ENCODE measurements at regions not wholly inside any gene's neighbourhood (a gene's known extent, or its start where the extent isn't known, plus 50 kb on each side); places are given as distances from the start of the nearest gene placed in this dataset.
"Not testable (repeated sequence)": the region's sequence is repeated elsewhere in the genome, so short reads cannot be mapped to it uniquely, and the experiment has no call there.

GRCh38 chr4:148550788-148551187, 108.6 kb upstream of the NR3C2 start:
- no peak for DNase-seq (ENCODE audit: low read depth in 2 of 2)

DNA sequence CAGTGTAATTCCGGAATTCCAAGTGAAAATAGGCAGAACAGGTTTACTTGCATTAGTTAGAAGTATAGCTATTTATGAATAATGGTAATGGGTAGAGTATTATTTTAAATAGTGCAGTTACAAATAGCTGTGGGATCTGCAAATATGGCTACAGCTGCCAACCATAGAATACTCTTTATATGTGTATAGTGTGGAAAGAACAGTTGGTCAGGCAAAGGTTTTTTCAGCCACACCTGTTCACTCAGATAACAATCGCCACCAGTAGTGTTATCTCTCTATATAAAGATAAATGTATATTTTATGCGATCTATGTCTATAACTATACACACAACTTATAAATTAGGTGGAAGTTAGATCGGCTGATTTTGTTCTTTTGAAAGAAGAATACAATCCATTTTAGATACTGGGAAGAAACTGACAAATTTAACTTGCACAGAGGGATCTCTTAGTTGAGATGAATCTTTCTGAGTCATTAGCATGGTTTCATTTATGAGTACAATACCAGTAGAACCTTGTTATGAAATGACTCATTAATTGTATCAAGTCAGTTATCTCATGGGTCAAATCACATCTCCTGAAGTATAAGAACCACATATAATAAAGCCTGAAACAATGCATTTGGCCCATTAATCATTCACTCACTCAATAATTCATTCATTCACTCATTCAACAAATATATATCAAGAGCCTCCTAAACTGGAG, 100.9 kb upstream of the NR3C2 start:
- DNase-seq (ENCODE audit: low read depth in 2 of 2), result no peak

- DNase-seq (ENCODE audit: low read depth in 2 of 2), result no peak
Observed at GRCh38 chr4:148540622-148541326, 98.6 kb upstream of the NR3C2 start.

GRCh38 chr4:148539387-148539786, 97.2 kb upstream of the NR3C2 start:
- no peak for DNase-seq (ENCODE audit: low read depth in 2 of 2)

- not testable (repeated sequence) for DNase-seq (ENCODE audit: low read depth in 2 of 2)
Observed at GRCh38 chr4:148533851-148534250, 91.6 kb upstream of the NR3C2 start.

DNA sequence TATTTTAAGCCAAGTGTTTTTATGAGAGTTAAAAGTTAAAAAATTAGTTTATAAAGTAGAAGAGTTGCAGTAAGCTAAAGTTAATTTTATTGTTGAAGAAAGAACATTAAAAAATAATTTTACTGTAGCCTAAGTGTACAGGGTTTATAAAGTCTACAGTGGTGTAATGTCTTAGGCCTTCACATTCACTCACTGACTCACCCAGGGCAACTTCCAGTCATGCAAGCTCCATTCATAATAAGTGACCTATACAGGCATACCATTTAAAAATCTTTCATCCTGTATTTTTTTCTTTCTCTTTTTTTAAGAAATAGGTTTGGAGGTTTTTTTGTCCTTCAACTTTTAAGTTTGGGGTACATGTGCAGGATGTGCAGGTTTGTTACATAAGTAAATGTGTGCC, 87.9 kb upstream of the NR3C2 start:
- DNase-seq (ENCODE audit: low read depth in 2 of 2), result no peak

DNA sequence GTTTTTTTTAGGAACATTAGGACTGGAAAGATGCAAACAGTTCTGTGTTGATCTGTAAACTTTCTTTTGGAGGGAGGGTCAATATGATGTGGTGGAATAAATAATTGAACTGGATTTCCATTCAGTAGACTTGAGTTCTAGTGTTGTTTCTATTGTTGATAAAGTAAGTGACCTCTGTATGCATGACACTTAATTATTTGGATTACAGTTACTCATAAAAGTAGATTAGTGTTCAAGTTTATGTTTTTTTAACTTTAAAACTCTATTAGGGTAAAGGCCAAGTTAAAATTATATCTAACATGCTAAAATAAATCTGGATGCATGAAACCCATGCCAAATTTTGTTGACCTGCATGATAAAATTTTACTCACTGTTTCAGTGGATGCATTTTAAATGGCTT, 85.4 kb upstream of the NR3C2 start:
- DNase-seq (ENCODE audit: low read depth in 2 of 2), result no peak

- no peak for DNase-seq (ENCODE audit: low read depth in 2 of 2)
Observed at GRCh38 chr4:148522995-148523394, 80.8 kb upstream of the NR3C2 start.

DNA sequence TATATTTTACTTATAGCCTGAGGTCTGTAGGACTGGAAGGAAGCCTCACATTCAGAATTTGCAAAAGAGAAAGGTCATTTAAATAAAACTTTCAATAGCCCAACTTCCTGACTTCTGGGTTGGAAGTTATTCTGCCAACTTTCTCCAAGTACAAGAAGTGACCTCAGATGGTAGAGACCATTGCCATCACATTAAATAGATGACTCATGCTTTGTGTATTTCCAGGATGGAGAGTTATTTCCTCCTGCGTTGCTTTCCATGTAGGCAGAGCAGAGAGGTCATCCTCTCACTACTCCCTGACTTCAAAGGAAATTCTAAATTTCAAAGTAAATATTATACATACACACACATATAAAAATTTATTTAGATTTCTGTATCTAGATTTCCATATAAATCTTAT, 73.0 kb upstream of the NR3C2 start:
- no peak for DNase-seq (ENCODE audit: low read depth in 2 of 2)

GRCh38 chr4:148514581-148514980, 72.4 kb upstream of the NR3C2 start:
- DNase-seq (ENCODE audit: low read depth in 2 of 2), result no peak

DNA sequence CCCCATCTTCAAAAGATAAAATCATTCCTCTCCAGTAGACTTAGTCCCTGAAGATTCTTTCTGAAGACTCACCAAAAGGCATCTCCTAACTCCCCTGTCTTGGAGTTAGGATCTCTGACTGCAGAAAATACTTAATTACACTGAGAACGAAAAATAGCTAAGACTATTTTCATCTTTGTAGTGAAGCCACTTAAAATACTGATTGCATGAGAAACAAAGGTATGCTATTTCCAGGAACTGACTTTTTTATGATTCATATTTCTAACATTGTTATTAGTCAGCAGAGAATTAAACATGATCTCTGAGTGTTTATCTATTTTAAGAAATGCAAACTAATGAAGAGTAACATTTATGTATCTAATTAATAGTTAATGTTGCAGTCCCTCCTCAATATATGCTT, 71.8 kb upstream of the NR3C2 start:
- no peak for DNase-seq (ENCODE audit: low read depth in 2 of 2)

- DNase-seq (ENCODE audit: low read depth in 2 of 2), result no peak
Observed at GRCh38 chr4:148510211-148510610, 68.0 kb upstream of the NR3C2 start.

DNA sequence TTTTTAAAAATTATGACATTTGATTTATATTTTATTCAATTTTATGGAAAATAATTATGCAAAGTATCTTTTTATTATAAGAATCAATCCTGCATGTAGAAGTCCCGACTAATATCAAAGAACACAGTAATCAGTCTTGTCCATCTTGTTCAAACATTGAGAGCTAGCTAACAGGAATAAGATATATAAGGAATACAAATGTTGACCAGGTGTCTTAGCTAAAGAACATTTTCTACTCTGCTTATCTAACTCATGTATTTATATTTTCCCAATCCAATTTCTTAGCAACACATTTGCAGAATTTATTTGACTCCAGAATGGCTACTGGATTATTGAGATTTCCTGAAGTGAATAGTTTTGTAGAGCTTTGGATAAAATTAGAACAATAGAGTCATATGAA, 61.5 kb upstream of the NR3C2 start:
- DNase-seq (ENCODE audit: low read depth in 2 of 2), result no peak

GRCh38 chr4:148497258-148497657, 55.0 kb upstream of the NR3C2 start:
- no peak for DNase-seq (ENCODE audit: low read depth in 2 of 2)

- no peak for DNase-seq (ENCODE audit: low read depth in 2 of 2)
Observed at GRCh38 chr4:148495463-148495862, 53.2 kb upstream of the NR3C2 start.

Measured in stimulated activated CD8-positive, alpha-beta memory T cell treated with anti-CD3 and anti-CD28 coated beads, Interleukin-2, amount 100 ng/mL, for 48 hours (primary cell).